ENCODE measurements at regions not wholly inside any gene's neighbourhood (a gene's known extent, or its start where the extent isn't known, plus 50 kb on each side); places are given as distances from the start of the nearest gene placed in this dataset.

DNA sequence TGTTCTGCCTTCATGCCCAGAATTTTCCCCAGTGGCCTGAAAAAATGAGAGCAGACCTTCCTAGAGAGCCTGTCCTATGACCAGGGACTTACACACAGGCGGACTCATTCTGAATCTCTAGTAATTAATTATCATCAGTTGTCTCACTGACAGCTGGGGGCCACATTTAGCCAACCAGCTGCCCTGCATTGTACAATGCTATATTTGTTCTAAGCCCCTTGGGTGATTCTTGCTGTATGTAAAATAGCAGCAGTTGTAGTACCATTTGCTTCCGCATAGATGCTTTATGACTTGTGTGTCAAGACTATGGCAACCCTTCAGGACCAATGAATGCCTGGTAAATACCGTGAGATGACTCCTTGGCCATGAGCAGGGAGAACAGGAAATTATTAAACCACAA, 415.4 kb upstream of the SEMA6A start:
- TF ChIP-seq, protein P1, sequence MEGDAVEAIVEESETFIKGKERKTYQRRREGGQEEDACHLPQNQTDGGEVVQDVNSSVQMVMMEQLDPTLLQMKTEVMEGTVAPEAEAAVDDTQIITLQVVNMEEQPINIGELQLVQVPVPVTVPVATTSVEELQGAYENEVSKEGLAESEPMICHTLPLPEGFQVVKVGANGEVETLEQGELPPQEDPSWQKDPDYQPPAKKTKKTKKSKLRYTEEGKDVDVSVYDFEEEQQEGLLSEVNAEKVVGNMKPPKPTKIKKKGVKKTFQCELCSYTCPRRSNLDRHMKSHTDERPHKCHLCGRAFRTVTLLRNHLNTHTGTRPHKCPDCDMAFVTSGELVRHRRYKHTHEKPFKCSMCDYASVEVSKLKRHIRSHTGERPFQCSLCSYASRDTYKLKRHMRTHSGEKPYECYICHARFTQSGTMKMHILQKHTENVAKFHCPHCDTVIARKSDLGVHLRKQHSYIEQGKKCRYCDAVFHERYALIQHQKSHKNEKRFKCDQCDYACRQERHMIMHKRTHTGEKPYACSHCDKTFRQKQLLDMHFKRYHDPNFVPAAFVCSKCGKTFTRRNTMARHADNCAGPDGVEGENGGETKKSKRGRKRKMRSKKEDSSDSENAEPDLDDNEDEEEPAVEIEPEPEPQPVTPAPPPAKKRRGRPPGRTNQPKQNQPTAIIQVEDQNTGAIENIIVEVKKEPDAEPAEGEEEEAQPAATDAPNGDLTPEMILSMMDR (IDR thresholded peaks at IDR 0.05), result no peak
- TF ChIP-seq EP300 (IDR thresholded peaks at IDR 0.05) (no peak), POLR2A (IDR thresholded peaks at IDR 0.05) (no peak), POLR2AphosphoS5 (IDR thresholded peaks at IDR 0.05) (no peak)
